ENCODE measurements at regions not wholly inside any gene's neighbourhood (a gene's known extent, or its start where the extent isn't known, plus 50 kb on each side); places are given as distances from the start of the nearest gene placed in this dataset.

DNA sequence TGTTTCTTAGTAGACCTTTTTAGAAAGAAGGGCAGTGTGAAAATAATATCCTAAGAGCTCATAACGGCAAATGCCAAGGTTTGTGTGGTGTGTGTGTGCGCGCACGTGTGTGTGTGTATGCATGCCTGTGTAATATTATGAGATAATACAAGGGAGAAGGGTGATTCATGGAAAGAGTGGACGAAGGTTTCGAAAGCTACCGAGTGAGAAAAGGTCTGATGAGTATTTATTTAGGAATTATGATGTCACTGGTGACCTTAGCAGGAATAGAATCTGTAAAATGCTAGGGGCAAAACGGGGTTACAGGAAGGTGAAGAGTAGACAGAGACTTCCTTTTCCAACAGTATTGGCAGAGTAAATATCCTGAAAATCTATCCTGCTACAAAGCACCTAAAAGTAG lies 107.3 kb downstream of the AHR start (continued):
- TF ChIP-seq RBM22 (optimal IDR thresholded peaks at IDR 0.05; ENCODE audit: low read length) = no peak
- no peak for TF ChIP-seq RFXAP (CRISPR knock-in tag; IDR thresholded peaks at IDR 0.05; ENCODE audit: borderline replicate concordance)
- TF ChIP-seq NR2F6 (IDR thresholded peaks at IDR 0.05) = peak; percentile 47; the same call in 1 of the 2 replicates
- peak; percentile 49; the same call in 1 of the 2 replicates for TF ChIP-seq NR2F6 (CRISPR knock-in tag; IDR thresholded peaks at IDR 0.05)
- peak; percentile 64; the same call in 1 of the 2 replicates for TF ChIP-seq BHLHE40 (IDR thresholded peaks at IDR 0.05; ENCODE audit: low read length)
- TF ChIP-seq JUNB (CRISPR knock-in tag; IDR thresholded peaks at IDR 0.05; ENCODE audit: borderline replicate concordance) = 0 out of 2 replicates have a peak, but pooled peaks have one; percentile 15
- TF ChIP-seq, protein P1, sequence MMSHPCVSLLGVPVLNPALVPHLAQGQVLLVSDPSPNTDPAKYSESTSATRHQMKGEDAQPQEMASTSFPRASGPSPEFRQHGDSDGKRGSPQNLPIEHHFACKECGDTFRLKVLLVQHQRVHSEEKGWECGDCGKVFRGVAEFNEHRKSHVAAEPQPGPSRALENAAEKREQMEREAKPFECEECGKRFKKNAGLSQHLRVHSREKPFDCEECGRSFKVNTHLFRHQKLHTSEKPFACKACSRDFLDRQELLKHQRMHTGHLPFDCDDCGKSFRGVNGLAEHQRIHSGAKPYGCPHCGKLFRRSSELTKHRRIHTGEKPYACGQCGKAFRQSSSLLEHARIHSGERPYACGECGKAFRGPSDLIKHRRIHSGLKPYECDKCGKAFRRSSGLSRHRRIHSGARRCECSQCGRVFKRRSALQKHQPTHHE (CRISPR knock-in tag; IDR thresholded peaks at IDR 0.05; ENCODE audit: borderline replicate concordance) = no peak
- no peak for TF ChIP-seq SOX13 (IDR thresholded peaks at IDR 0.05)
- peak in 1 of 2 experiments; percentile 29; a peak in 1 of 4 replicates for TF ChIP-seq SOX13 (CRISPR knock-in tag; conservative IDR thresholded peaks at IDR 0.05 in 1 of 2, IDR thresholded peaks at IDR 0.05 in 1 of 2)
- peak; percentile 65 for TF ChIP-seq FOXA3 (CRISPR knock-in tag; IDR thresholded peaks at IDR 0.05)
- TF ChIP-seq TBL1XR1 (IDR thresholded peaks at IDR 0.05; ENCODE audit: borderline replicate concordance, low read length, partially characterized antibody) = peak; percentile 63
- TF ChIP-seq, protein P2, sequence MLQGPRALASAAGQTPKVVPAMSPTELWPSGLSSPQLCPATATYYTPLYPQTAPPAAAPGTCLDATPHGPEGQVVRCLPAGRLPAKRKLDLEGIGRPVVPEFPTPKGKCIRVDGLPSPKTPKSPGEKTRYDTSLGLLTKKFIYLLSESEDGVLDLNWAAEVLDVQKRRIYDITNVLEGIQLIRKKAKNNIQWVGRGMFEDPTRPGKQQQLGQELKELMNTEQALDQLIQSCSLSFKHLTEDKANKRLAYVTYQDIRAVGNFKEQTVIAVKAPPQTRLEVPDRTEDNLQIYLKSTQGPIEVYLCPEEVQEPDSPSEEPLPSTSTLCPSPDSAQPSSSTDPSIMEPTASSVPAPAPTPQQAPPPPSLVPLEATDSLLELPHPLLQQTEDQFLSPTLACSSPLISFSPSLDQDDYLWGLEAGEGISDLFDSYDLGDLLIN (CRISPR knock-in tag; IDR thresholded peaks at IDR 0.05; ENCODE audit: borderline replicate concordance) = no peak
- no peak for TF ChIP-seq ZBTB34 (CRISPR knock-in tag; IDR thresholded peaks at IDR 0.05)
- no peak for TF ChIP-seq E2F1 (CRISPR knock-in tag; IDR thresholded peaks at IDR 0.05)
- TF ChIP-seq NCOA2 (CRISPR knock-in tag; IDR thresholded peaks at IDR 0.05) = peak; percentile 32; the same call in 1 of the 2 replicates
- no peak for TF ChIP-seq MTF2 (CRISPR knock-in tag; IDR thresholded peaks at IDR 0.05; ENCODE audit: borderline replicate concordance)
- TF ChIP-seq, protein P3, sequence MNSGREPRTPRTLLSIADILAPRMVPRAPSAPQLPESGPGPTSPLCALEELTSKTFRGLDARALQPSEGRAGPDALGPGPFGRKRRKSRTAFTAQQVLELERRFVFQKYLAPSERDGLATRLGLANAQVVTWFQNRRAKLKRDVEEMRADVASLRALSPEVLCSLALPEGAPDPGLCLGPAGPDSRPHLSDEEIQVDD (CRISPR knock-in tag; IDR thresholded peaks at IDR 0.05; ENCODE audit: borderline replicate concordance) = no peak
- TF ChIP-seq CREB1 (IDR thresholded peaks at IDR 0.05) = peak; percentile 58
- peak; percentile 76 for TF ChIP-seq CREB1 (CRISPR knock-in tag; IDR thresholded peaks at IDR 0.05)
- TF ChIP-seq, protein P4, sequence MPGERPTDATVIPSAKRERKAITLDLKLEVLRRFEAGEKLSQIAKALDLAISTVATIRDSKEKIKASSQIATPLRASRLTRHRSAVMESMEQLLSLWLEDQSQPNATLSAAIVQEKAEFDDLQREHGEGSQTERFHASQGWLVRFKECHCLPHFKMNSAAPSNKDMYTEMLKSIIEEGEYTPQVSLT (CRISPR knock-in tag; IDR thresholded peaks at IDR 0.05; ENCODE audit: borderline replicate concordance, low read depth) = no peak
- no peak for TF ChIP-seq SP4 (CRISPR knock-in tag; IDR thresholded peaks at IDR 0.05)
- no peak for TF ChIP-seq MAF1 (CRISPR knock-in tag; IDR thresholded peaks at IDR 0.05; ENCODE audit: borderline replicate concordance)

Measured in HepG2 (cell line).